ENCODE measurements at regions not wholly inside any gene's neighbourhood (a gene's known extent, or its start where the extent isn't known, plus 50 kb on each side); places are given as distances from the start of the nearest gene placed in this dataset.

- DNase-seq (ENCODE audit: low spot score), result no peak
These were observed 93.4 kb downstream of the ABHD5 start for GRCh38 chr3:43783987-43784639.

GRCh38 chr3:43784640-43785011 lies 93.9 kb downstream of the ABHD5 start:
- DNase-seq (ENCODE audit: low spot score), result no peak

- no peak for DNase-seq (ENCODE audit: low spot score)
These were observed 94.8 kb downstream of the ABHD5 start for GRCh38 chr3:43785551-43785950.

- DNase-seq (ENCODE audit: low spot score), result no peak
These were observed 95.4 kb downstream of the ABHD5 start for GRCh38 chr3:43786102-43786501.

GRCh38 chr3:43786526-43787305 lies 96.0 kb downstream of the ABHD5 start:
- no peak for DNase-seq (ENCODE audit: low spot score)

- no peak for DNase-seq (ENCODE audit: low spot score)
These were observed 96.6 kb downstream of the ABHD5 start for GRCh38 chr3:43787330-43787729.

- no peak for DNase-seq (ENCODE audit: low spot score)
These were observed 98.3 kb downstream of the ABHD5 start for GRCh38 chr3:43789028-43789427.

GRCh38 chr3:43790060-43790459 lies 99.3 kb downstream of the ABHD5 start:
- DNase-seq (ENCODE audit: low spot score), result no peak

- no peak for DNase-seq (ENCODE audit: low spot score)
These were observed 99.7 kb downstream of the ABHD5 start for GRCh38 chr3:43790476-43790875.

- DNase-seq (ENCODE audit: low spot score), result no peak
These were observed 100.5 kb downstream of the ABHD5 start for GRCh38 chr3:43791246-43791645.

- no peak for DNase-seq (ENCODE audit: low spot score)
These were observed 102.2 kb downstream of the ABHD5 start for GRCh38 chr3:43792904-43793303.

GRCh38 chr3:43793648-43794372 lies 103.1 kb downstream of the ABHD5 start:
- DNase-seq (ENCODE audit: low spot score), result no peak

GRCh38 chr3:43794776-43795175 lies 104.0 kb downstream of the ABHD5 start:
- no peak for DNase-seq (ENCODE audit: low spot score)

GRCh38 chr3:43795491-43795890 lies 104.8 kb downstream of the ABHD5 start:
- no peak for DNase-seq (ENCODE audit: low spot score)

GRCh38 chr3:43796041-43796596 lies 105.4 kb downstream of the ABHD5 start:
- DNase-seq (ENCODE audit: low spot score), result no peak

- no peak for DNase-seq (ENCODE audit: low spot score)
These were observed 107.1 kb downstream of the ABHD5 start for GRCh38 chr3:43797794-43798193.

- no peak for DNase-seq (ENCODE audit: low spot score)
These were observed 120.1 kb downstream of the ABHD5 start for GRCh38 chr3:43810797-43811196.

- no peak for DNase-seq (ENCODE audit: low spot score)
These were observed 123.7 kb downstream of the ABHD5 start for GRCh38 chr3:43814461-43814860.

- no peak for DNase-seq (ENCODE audit: low spot score)
These were observed 125.6 kb downstream of the ABHD5 start for GRCh38 chr3:43816372-43816771.

GRCh38 chr3:43817064-43817463 lies 126.3 kb downstream of the ABHD5 start:
- DNase-seq (ENCODE audit: low spot score), result no peak

- DNase-seq (ENCODE audit: low spot score), result no peak
These were observed 127.1 kb downstream of the ABHD5 start for GRCh38 chr3:43817825-43818224.

- no peak for DNase-seq (ENCODE audit: low spot score)
These were observed 127.5 kb downstream of the ABHD5 start for GRCh38 chr3:43818229-43818628.
